Panc1 (cell line): ENCODE measurements at regions not wholly inside any gene's neighbourhood (a gene's known extent, or its start where the extent isn't known, plus 50 kb on each side); places are given as distances from the start of the nearest gene placed in this dataset.

ENCODE experiments used
- ATAC-seq: fragments of 200-7000 bp; cut with Tn5 transposase; 2 replicates; pipeline ENCODE4 v1.9.1; 2020; ENCODE audit warnings: mild to moderate bottlenecking, moderate library complexity
- BruUV-seq: library from RNA; stranded (reverse); fragments of 400-500 nt; replicated peaks from 2 replicates; lab custom pipeline; 2021; lab: Mats Ljungman, UMichigan
- CTCF ChIA-PET: fragments of 300-600 bp; sonication (Branson Sonifier 250); formaldehyde crosslinking; loops from one replicate; lab custom pipeline; 2022; ENCODE audit warnings: antibody characterized with exemption; lab: Charles Lee
- POLR2A ChIA-PET: fragments of 300-600 bp; sonication (Branson Sonifier 250); formaldehyde crosslinking; loops from one replicate; lab custom pipeline; 2022; ENCODE audit warnings: antibody characterized with exemption; lab: Charles Lee
- DNase-seq: peaks from one replicate; pipeline ENCODE4 v3.0.0-alpha.2; 2010; ENCODE audit warnings: low read depth, low spot score
- H3K27ac ChIP-seq: 2 replicates; pipeline ENCODE4 v1.5.1; 2011; ENCODE audit warnings: mild to moderate bottlenecking, low read length, inconsistent platforms
- H3K27me3 ChIP-seq: fragments of 200-500 bp; sonication (Bioruptor generic); 2 replicates; pipeline ENCODE4 v1.6.0; 2014; ENCODE audit warnings: low read length, inconsistent platforms; ENCODE audit not compliant: control insufficient read depth, insufficient read depth
- H3K36me3 ChIP-seq: fragments of 200-500 bp; sonication (Bioruptor generic); 2 replicates; pipeline ENCODE4 v1.5.1; 2014; ENCODE audit warnings: inconsistent platforms, mild to moderate bottlenecking, low read length, moderate library complexity; ENCODE audit not compliant: control insufficient read depth, insufficient read depth
- H3K4me1 ChIP-seq: 2 replicates; pipeline ENCODE4 v1.5.1; 2011; ENCODE audit warnings: inconsistent platforms, mild to moderate bottlenecking, low read length, moderate library complexity; ENCODE audit not compliant: control insufficient read depth, insufficient read depth
- H3K4me3 ChIP-seq, 2 experiments: 2 replicates each; pipeline ENCODE4 v1.5.1; 2011 to 2012; ENCODE audit warnings: low read depth in 2 of 2, low read length in 2 of 2, mild to moderate bottlenecking in 2 of 2, inconsistent platforms in 1 of 2, moderate library complexity in 1 of 2
- H3K9me3 ChIP-seq: fragments of 200-500 bp; sonication (Bioruptor generic); 2 replicates; pipeline ENCODE4 v1.5.1; 2014; ENCODE audit warnings: low read depth, mild to moderate bottlenecking, inconsistent platforms, low read length, moderate library complexity; ENCODE audit not compliant: control insufficient read depth, insufficient read depth
- CTCF ChIP-seq: fragments of 450-650 bp; IDR thresholded peaks from 2 replicates; pipeline ENCODE4 v1.5.1; 2017; ENCODE audit warnings: mild to moderate bottlenecking
- POLR2AphosphoS5 ChIP-seq: IDR thresholded peaks from 2 replicates; pipeline ENCODE4 v1.6.1; 2012; ENCODE audit warnings: mild to moderate bottlenecking, low read depth, low read length, moderate library complexity
- REST ChIP-seq, 2 experiments: IDR thresholded peaks; 2 replicates each; pipeline ENCODE4 v1.6.1; 2011 to 2012; ENCODE audit warnings: low read depth in 2 of 2, control low read depth in 1 of 2, low read length in 1 of 2, mild to moderate bottlenecking in 1 of 2, moderate library complexity in 1 of 2; ENCODE audit not compliant: insufficient read depth in 1 of 2
- SIN3A ChIP-seq: IDR thresholded peaks from 2 replicates; pipeline ENCODE4 v1.6.1; 2012; ENCODE audit warnings: low read depth, mild to moderate bottlenecking, low read length, moderate library complexity, borderline replicate concordance; ENCODE audit not compliant: insufficient read depth
- TCF7L2 ChIP-seq: IDR thresholded peaks from 2 replicates; pipeline ENCODE4 v1.6.1; 2011; ENCODE audit warnings: mild to moderate bottlenecking, low read depth, low read length, inconsistent platforms
- in situ Hi-C: cut with HindIII; loops from 2 replicates; pipeline ENCODE4 v1.10.0; 2016; ENCODE audit warnings: low sequenced_read_pairs, low pct_unique_long_range_greater_than_20kb
- intact Hi-C: fragments of 100-400 bp; cut with micrococcal nuclease; formaldehyde crosslinking; loops from one replicate; pipeline ENCODE4 v1.10.0; 2022; ENCODE audit not compliant: unreplicated experiment

GRCh38 chr5:136420168-136420898 is 55.0 kb upstream of the TRPC7 start:
- no peak for DNase-seq
- ATAC-seq: no peak
- Histone ChIP-seq H3K4me3 (no peak overlapping the region), H3K4me1 (no peaks in the 10 kb centered on the region), H3K36me3 (no peaks in the 10 kb centered on the region), H3K27ac (no peak overlapping the region), H3K9me3 (no peaks in the 10 kb centered on the region), H3K27me3 (no peaks in the 10 kb centered on the region)
- intact Hi-C loops: no loop called here
- ChIA-PET POLR2A (no interaction called here), CTCF (no interaction called here)
- in situ Hi-C loops: no loop called here
- BruUV-seq: no TSS peak
- TF ChIP-seq TCF7L2 (no peak), SIN3A (no peak), REST (IDR thresholded peaks at IDR 0.05; ENCODE audit: insufficient read depth in 1 of 2, low read depth in 2 of 2, low read length in 1 of 2) (no peak), POLR2AphosphoS5 (no peak), CTCF (no peak)

- no peak for TF ChIP-seq CTCF
- no peak for TF ChIP-seq REST (IDR thresholded peaks at IDR 0.05; ENCODE audit: insufficient read depth in 1 of 2, low read depth in 2 of 2, low read length in 1 of 2)
- no peak for TF ChIP-seq TCF7L2
- TF ChIP-seq SIN3A: no peak
- TF ChIP-seq POLR2AphosphoS5: no peak
- ATAC-seq (no peak), DNase-seq (no peak)
- no TSS peak for BruUV-seq
- no peaks in the 10 kb centered on the region for H3K4me1 ChIP-seq
- no peaks in the 10 kb centered on the region for H3K9me3 ChIP-seq
- no peaks in the 10 kb centered on the region for H3K27me3 ChIP-seq
- H3K4me3 ChIP-seq: no peak overlapping the region
- CTCF ChIA-PET: no interaction called here
- POLR2A ChIA-PET: no interaction called here
- intact Hi-C loops: no loop called here
- no peaks in the 10 kb centered on the region for H3K36me3 ChIP-seq
- in situ Hi-C loops: no loop called here
- no peak overlapping the region for H3K27ac ChIP-seq
These were observed 53.0 kb upstream of the TRPC7 start for GRCh38 chr5:136418301-136418700.
